HepG2 (cell line): ENCODE measurements at regions not wholly inside any gene's neighbourhood (a gene's known extent, or its start where the extent isn't known, plus 50 kb on each side); places are given as distances from the start of the nearest gene placed in this dataset.

Experiments
- TAF1 ChIP-seq: sonication (generic); formaldehyde crosslinking; IDR thresholded peaks from 2 replicates; pipeline ENCODE4 v1.4.0; 2020; ENCODE audit warnings: missing genetic modification reagents
- ZNF274 ChIP-seq: sonication (generic); formaldehyde crosslinking; IDR thresholded peaks from 2 replicates; pipeline ENCODE4 v1.5.1; 2020; ENCODE audit warnings: mild to moderate bottlenecking, missing genetic modification reagents

DNA sequence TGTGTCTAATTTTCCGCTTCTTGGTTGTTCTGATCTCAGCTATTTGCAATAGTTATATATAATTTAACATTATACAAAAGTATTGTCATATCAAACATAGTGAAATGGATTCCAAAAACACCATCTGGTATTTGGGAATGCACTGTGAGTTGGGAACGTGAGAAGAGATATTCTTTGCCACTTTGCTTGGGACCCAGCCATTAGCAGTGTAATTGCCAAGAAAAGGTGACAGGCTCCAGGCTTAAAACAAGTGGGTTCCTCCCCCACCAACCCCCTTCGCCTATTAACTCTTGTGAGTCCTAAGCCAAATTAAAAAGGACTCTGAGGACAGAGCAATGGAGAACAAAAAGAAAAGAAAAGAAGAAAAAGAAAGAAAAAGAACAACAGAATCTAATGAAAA is 186.7 kb upstream of the NFIA start:
- no peak for TF ChIP-seq TAF1 (CRISPR knock-in tag)
- TF ChIP-seq ZNF274 (CRISPR knock-in tag) = no peak
